ENCODE measurements at regions not wholly inside any gene's neighbourhood (a gene's known extent, or its start where the extent isn't known, plus 50 kb on each side); places are given as distances from the start of the nearest gene placed in this dataset.

GRCh38 chr3:194076475-194076874, 59.5 kb upstream of the HES1 start:
- DNase-seq, result no peak

GRCh38 chr3:194077602-194078001, 58.3 kb upstream of the HES1 start:
- DNase-seq, result no peak

DNA sequence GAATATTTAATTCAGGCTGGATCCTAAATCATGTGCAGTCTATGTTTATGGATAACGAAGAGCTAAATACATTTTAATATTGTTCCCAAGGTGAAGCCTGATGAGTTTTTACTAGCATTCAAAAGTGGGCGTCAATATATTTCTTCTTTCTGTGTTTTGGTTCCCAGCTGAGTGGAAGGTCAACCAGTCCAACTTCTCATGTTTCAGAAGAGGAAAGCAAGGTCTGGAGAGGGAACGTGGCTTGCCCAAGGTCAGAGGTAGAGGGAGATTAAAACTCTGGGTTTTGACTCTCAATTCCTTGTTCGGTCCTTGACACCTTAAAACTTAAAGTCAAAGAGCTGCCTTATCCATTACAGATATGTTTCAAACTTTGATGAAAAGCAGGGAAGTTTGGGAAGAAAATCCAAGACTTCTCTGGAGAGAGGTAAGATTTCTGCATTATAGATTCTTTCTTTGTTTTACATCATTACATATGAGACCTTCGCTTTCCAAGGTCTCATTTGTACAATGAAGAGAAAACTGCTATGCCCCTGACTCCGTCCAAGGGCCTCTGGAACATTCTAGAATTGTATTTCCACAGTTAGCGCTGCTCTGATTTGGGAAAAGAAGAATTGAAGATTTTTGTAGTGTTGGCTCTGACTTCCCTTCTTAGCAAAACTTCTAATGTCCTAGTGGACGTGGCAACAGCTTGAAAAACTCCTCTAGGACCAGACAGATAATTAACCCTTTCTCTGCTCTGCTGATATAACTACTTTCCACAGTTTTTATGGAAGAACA, 57.7 kb upstream of the HES1 start:
- no peak for DNase-seq

DNA sequence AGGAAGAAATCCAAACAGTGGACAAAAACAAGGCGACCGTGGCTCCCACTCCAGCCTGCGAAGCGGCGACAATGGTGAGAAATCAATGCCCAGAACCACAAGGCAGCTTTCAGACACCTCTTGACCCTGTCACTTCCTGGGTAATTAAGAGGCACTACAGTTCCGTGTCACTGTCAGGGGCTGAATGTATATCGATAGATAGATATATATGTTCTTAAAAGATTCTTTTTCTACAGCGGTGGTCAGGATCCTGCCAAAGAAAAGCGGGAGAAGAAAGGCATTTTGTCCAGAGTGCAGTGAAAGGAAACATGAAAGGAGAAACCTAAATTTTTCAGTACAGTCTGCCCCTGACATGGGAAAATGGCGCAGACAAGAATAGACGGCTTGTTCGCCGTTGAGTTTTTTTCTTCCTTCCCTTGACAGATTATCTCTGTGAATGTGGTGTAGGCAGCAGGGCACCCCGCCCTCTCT, 56.2 kb upstream of the HES1 start:
- DNase-seq, result no peak

- no peak for DNase-seq
Observed at GRCh38 chr3:194080436-194080835, 55.5 kb upstream of the HES1 start.

- DNase-seq, result no peak
Observed at GRCh38 chr3:194080913-194081800, 54.8 kb upstream of the HES1 start.

- DNase-seq, result no peak
Observed at GRCh38 chr3:194081826-194082225, 54.1 kb upstream of the HES1 start.

GRCh38 chr3:194082743-194083636, 53.0 kb upstream of the HES1 start:
- no peak for DNase-seq

DNA sequence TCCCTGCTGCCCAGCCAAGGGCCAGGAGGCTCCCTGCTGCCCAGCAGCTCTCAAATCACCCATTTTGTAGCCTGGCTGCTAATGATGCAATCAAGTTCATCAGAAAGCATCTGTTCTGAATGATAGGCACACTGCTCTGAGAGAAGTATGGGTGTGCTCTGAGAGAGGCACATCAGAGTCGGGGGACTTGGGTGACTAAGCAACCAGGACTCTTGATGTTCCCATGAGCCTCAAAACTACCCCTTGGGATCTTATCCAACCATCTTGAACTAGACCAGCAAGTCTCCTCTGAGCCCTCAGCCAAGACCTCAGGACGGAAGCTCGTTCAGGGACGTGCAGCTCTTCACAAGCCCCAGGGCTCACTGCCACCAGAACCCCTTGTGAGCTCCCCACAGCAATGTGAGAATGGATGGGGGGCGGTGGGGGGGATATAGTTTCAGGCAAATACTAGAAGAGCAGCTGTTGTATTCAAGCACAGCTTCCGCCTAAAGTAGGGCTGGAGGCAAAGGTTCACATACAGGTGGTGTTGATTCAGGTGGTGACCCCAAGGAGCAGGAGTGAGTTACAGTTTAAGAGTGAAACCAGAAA, 52.2 kb upstream of the HES1 start:
- DNase-seq, result no peak

DNA sequence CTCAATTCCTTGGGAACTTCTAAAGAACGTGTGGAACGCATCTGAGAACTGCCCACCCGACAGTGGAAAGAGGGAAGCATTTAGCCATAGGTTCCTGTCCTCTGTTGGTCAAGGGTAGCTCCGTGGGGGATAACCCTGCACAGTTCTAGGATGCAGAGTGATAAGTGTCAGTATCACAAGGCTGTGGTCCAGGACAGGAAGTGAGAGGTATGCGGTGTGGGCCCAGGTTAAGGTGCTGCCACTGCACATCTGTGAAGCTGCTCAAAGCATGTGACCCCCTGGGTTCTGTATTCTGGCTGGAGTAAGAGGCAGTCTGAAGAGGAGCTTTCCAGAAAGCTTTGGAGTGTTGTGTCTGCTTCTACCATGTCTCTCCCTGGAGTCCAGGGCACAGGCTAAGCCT, 51.7 kb upstream of the HES1 start:
- DNase-seq, result no peak

Measured in CD4-positive, alpha-beta T cell treated with Interferon gamma for 1 hour (primary cell).